HepG2 (cell line): ENCODE measurements at regions not wholly inside any gene's neighbourhood (a gene's known extent, or its start where the extent isn't known, plus 50 kb on each side); places are given as distances from the start of the nearest gene placed in this dataset.

ENCODE experiments used
- ATAC-seq: fragments of 200-7000 bp; cut with Tn5 transposase; 3 replicates; pipeline ENCODE4 v1.9.1; 2020; ENCODE audit warnings: mild to moderate bottlenecking, moderate library complexity
- BruUV-seq: library from RNA; stranded (reverse); fragments of 400-500 nt; replicated peaks from 2 replicates; lab custom pipeline; 2021; lab: Mats Ljungman, UMichigan
- CTCF ChIA-PET: fragments of 300-600 bp; formaldehyde crosslinking; extraction: SDS; loops from one replicate; lab custom pipeline; 2021; ENCODE audit warnings: low total read pairs, inconsistent platforms, low intra/inter-chr PET ratio; lab: Yijun Ruan, JAX
- POLR2A ChIA-PET: fragments of 350-600 bp; sonication (Branson Sonifier 250); formaldehyde crosslinking; loops from one replicate; lab custom pipeline; 2020; ENCODE audit warnings: antibody characterized with exemption, inconsistent platforms; lab: Yijun Ruan, JAX
- DNase-seq: peaks from one replicate; pipeline ENCODE4 v3.0.0-alpha.2; 2015; ENCODE audit warnings: low spot score
- FAIRE-seq: peaks from 3 replicates; lab custom pipeline; 2011; peaks lifted over from hg19 to GRCh38; lab: Jason Lieb, UNC
- H2AFZ ChIP-seq: one replicate; pipeline ENCODE4 v1.6.1; 2011; ENCODE audit warnings: low read length, inconsistent platforms
- H3K27ac ChIP-seq: fragments of 300-600 bp; 3 replicates; pipeline ENCODE4 v1.8.0; 2011; ENCODE audit warnings: mixed run types, mild to moderate bottlenecking, mixed read lengths, low read length, inconsistent platforms; ENCODE audit not compliant: insufficient read depth; ENCODE audit errors: extremely low read length
- H3K27me3 ChIP-seq, 2 experiments: fragments of 200-600 bp in 1 of 2; 2 replicates in 1 of 2; 3 replicates in 1 of 2; pipeline versions ENCODE4 v1.6.0 to v1.8.0; 2011; ENCODE audit warnings: low read length in 2 of 2, mild to moderate bottlenecking in 2 of 2, moderate library complexity in 2 of 2, inconsistent platforms in 1 of 2; ENCODE audit not compliant: insufficient read depth in 2 of 2, control insufficient read depth in 1 of 2
- H3K36me3 ChIP-seq, 2 experiments: fragments of 200-600 bp in 1 of 2; replicated peaks in 1 of 2; 2 replicates in 1 of 2; 3 replicates in 1 of 2; pipeline versions ENCODE4 v1.5.1 to v1.8.0; 2011; ENCODE audit warnings: low read length in 2 of 2, inconsistent platforms in 1 of 2; ENCODE audit not compliant: insufficient read depth in 2 of 2, control insufficient read depth in 1 of 2
- H3K4me1 ChIP-seq: 2 replicates; pipeline ENCODE4 v1.5.1; 2012; ENCODE audit warnings: low read length, inconsistent platforms; ENCODE audit not compliant: insufficient read depth
- H3K4me2 ChIP-seq: 2 replicates; pipeline ENCODE4 v1.6.0; 2011; ENCODE audit warnings: low read depth, low read length, inconsistent platforms
- H3K4me3 ChIP-seq, 3 experiments: fragments of 200-600 bp in 1 of 3; sonication (generic), shearing (Covaris generic) in 1 of 3; replicated peaks in 1 of 3; 2 replicates each; pipeline ENCODE4 v1.5.1; 2011 to 2016; ENCODE audit warnings: low read length in 3 of 3, inconsistent platforms in 2 of 3, low read depth in 2 of 3, mild to moderate bottlenecking in 2 of 3, control low read depth in 1 of 3, mixed read lengths in 1 of 3; ENCODE audit not compliant: insufficient read depth in 1 of 3
- H3K79me2 ChIP-seq: one replicate; pipeline ENCODE4 v1.6.1; 2011; ENCODE audit warnings: low read length, inconsistent platforms; ENCODE audit not compliant: insufficient read depth
- H3K9ac ChIP-seq: 2 replicates; pipeline ENCODE4 v1.6.0; 2011; ENCODE audit warnings: mild to moderate bottlenecking, low read depth, low read length, inconsistent platforms; ENCODE audit not compliant: insufficient read depth
- H3K9me3 ChIP-seq: 2 replicates; pipeline ENCODE4 v1.5.1; 2012; ENCODE audit warnings: mild to moderate bottlenecking, low read length
- H4K20me1 ChIP-seq: 2 replicates; pipeline ENCODE4 v1.6.0; 2011; ENCODE audit warnings: inconsistent platforms, mild to moderate bottlenecking, low read length, moderate library complexity; ENCODE audit not compliant: insufficient read depth
- CREM ChIP-seq, 2 experiments: sonication (generic) in 1 of 2; formaldehyde crosslinking in 1 of 2; IDR thresholded peaks; 2 replicates each; pipeline versions ENCODE4 v1.4.0 to v1.6.1; 2016 to 2020; ENCODE audit warnings: antibody characterized with exemption in 1 of 2, mild to moderate bottlenecking in 1 of 2, missing genetic modification reagents in 1 of 2
- ETV5 ChIP-seq: IDR thresholded peaks from 2 replicates; pipeline ENCODE4 v1.6.1; 2018; ENCODE audit warnings: missing biosample characterization, missing genetic modification reagents, inconsistent platforms, borderline replicate concordance
- FOXA1 ChIP-seq, 2 experiments: fragments of 450-650 bp in 1 of 2; sonication (generic) in 1 of 2; formaldehyde crosslinking in 1 of 2; IDR thresholded peaks; 2 replicates each; pipeline versions ENCODE4 v1.4.0 to v1.6.1; 2016 to 2020; ENCODE audit warnings: missing genetic modification reagents in 1 of 2
- GFI1 ChIP-seq: sonication (generic); formaldehyde crosslinking; IDR thresholded peaks from 2 replicates; pipeline ENCODE4 v1.5.0; 2020; ENCODE audit warnings: missing genetic modification reagents, mild to moderate bottlenecking, borderline replicate concordance
- PAWR ChIP-seq: sonication (generic); formaldehyde crosslinking; IDR thresholded peaks from 2 replicates; pipeline ENCODE4 v1.4.0; 2020; ENCODE audit warnings: missing genetic modification reagents, mild to moderate bottlenecking, borderline replicate concordance
- PTBP1 ChIP-seq: fragments of 200-400 bp; formaldehyde crosslinking; IDR thresholded peaks from 2 replicates; pipeline ENCODE4 v1.6.1; 2018; ENCODE audit warnings: low read length, low read depth; ENCODE audit not compliant: poor library complexity, severe bottlenecking
- RARG ChIP-seq: sonication (generic); formaldehyde crosslinking; IDR thresholded peaks from 2 replicates; pipeline ENCODE4 v1.4.0; 2020; ENCODE audit warnings: low read depth, mild to moderate bottlenecking, missing genetic modification reagents
- RFX1 ChIP-seq: fragments of 450-650 bp; IDR thresholded peaks from 2 replicates; pipeline ENCODE4 v1.6.1; 2017
- TEAD2 ChIP-seq: sonication (generic); formaldehyde crosslinking; IDR thresholded peaks from 2 replicates; pipeline ENCODE4 v1.9.0; 2021; ENCODE audit warnings: missing genetic modification reagents
- XRCC5 ChIP-seq: fragments of 200-400 bp; formaldehyde crosslinking; optimal IDR thresholded peaks from 2 replicates; pipeline ENCODE3; 2017; ENCODE audit warnings: mild to moderate bottlenecking, low read length
- ZNF335 ChIP-seq: sonication (generic); formaldehyde crosslinking; IDR thresholded peaks from 2 replicates; pipeline ENCODE4 v1.4.0; 2020; ENCODE audit warnings: missing genetic modification reagents
- ZNF549 ChIP-seq: sonication (generic); formaldehyde crosslinking; IDR thresholded peaks from 2 replicates; pipeline ENCODE4 v1.5.0; 2020; ENCODE audit warnings: missing genetic modification reagents
- ZNF550 ChIP-seq: sonication (generic); formaldehyde crosslinking; IDR thresholded peaks from 2 replicates; pipeline ENCODE4 v1.4.0; 2020; ENCODE audit warnings: mild to moderate bottlenecking, missing genetic modification reagents, borderline replicate concordance
- ZNF556 ChIP-seq: sonication (generic); formaldehyde crosslinking; IDR thresholded peaks from 2 replicates; pipeline ENCODE4 v1.4.0; 2020; ENCODE audit warnings: mild to moderate bottlenecking, missing genetic modification reagents, borderline replicate concordance
- ZNF569 ChIP-seq: sonication (generic); formaldehyde crosslinking; IDR thresholded peaks from 2 replicates; pipeline ENCODE4 v1.5.0; 2020; ENCODE audit warnings: mild to moderate bottlenecking, missing genetic modification reagents, moderate library complexity, borderline replicate concordance
- ZNF670 ChIP-seq: sonication (generic); formaldehyde crosslinking; IDR thresholded peaks from 2 replicates; pipeline ENCODE4 v1.8.0; 2022; ENCODE audit warnings: mild to moderate bottlenecking, missing genetic modification reagents, borderline replicate concordance
- ZNF746 ChIP-seq: sonication (generic); formaldehyde crosslinking; IDR thresholded peaks from 2 replicates; pipeline ENCODE4 v1.8.0; 2022; ENCODE audit warnings: mild to moderate bottlenecking, missing genetic modification reagents
- WGBS: methylation state at CpG from one replicate; pipeline ENCODE4 v1.1.6; 2017; ENCODE audit warnings: low lambda C conversion rate; 5-methylcytosine and 5-hydroxymethylcytosine counted together
- in situ Hi-C: cut with HindIII; loops from 2 replicates; pipeline ENCODE4 v1.10.0; 2017; ENCODE audit warnings: low pct_unique_long_range_greater_than_20kb; ENCODE audit not compliant: extremely low pct_ligation_motif_present
- intact Hi-C: fragments of 100-400 bp; cut with micrococcal nuclease; formaldehyde crosslinking; loops from one replicate; pipeline ENCODE4 v1.10.0; 2022; ENCODE audit not compliant: unreplicated experiment
- TF ChIP-seq, protein P1 (sequence below): IDR thresholded peaks from 2 replicates; pipeline ENCODE4 v1.6.1; 2012; ENCODE audit warnings: low read length, improper control_type of control experiment

- no TSS peak for BruUV-seq
- DNase-seq (no peak), ATAC-seq (no peak), FAIRE-seq (no peak)
- no peaks in the 10 kb centered on the region for H3K27me3 ChIP-seq
- no peaks in the 10 kb centered on the region for H3K79me2 ChIP-seq
- no peak overlapping the region for H3K27ac ChIP-seq
- POLR2A ChIA-PET = no interaction called here
- CTCF ChIA-PET = no interaction called here
- no peak overlapping the region for H3K4me2 ChIP-seq
- no peaks in the 10 kb centered on the region for H4K20me1 ChIP-seq
- in situ Hi-C loops = no loop called here
- WGBS = 4% methylated on average over 3 of the region's 3 CpGs
- H3K4me1 ChIP-seq = no peaks in the 10 kb centered on the region
- no peak overlapping the region for H3K9ac ChIP-seq
- intact Hi-C loops = no loop called here
- no peak overlapping the region for H2AFZ ChIP-seq
- no peak overlapping the region for H3K4me3 ChIP-seq
- no peaks in the 10 kb centered on the region for H3K36me3 ChIP-seq
- H3K9me3 ChIP-seq = no peaks in the 10 kb centered on the region
- no peak for TF ChIP-seq PAWR (CRISPR knock-in tag)
- no peak for TF ChIP-seq RARG (CRISPR knock-in tag)
- no peak for TF ChIP-seq RFX1
- no peak for TF ChIP-seq TEAD2 (CRISPR knock-in tag)
- TF ChIP-seq GFI1 = no peak
- no peak for TF ChIP-seq ZNF549
- TF ChIP-seq ZNF335 = no peak
Observed at GRCh38 chr3:189446959-189447560, 184.1 kb upstream of the TP63 start.

DNA sequence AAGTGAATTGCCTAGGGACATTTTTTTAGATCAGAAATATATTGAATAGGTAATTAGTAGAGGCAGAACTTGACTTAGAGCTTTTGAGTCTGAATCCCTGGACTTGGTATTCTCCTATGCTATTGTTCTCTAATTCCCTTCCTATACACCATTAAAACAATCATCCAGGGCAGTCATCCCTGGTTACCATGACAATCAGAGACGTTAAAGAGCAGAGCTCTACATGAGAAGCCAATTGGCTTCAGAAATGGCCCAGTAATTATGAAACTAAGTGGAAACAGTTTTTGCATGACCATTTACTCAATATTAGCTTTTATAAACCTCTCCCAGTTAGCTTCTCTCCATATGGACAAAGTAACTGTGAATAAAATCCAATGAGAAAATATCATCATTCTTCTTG is 182.1 kb upstream of the TP63 start:
- Histone ChIP-seq H3K36me3 (no peaks in the 10 kb centered on the region), H3K27ac (no peak overlapping the region), H3K9ac (no peak overlapping the region), H4K20me1 (no peaks in the 10 kb centered on the region), H3K79me2 (no peaks in the 10 kb centered on the region), H3K9me3 (no peaks in the 10 kb centered on the region), H3K27me3 (no peaks in the 10 kb centered on the region), H2AFZ (no peak overlapping the region), H3K4me1 (no peaks in the 10 kb centered on the region), H3K4me2 (no peak overlapping the region), H3K4me3 (no peak overlapping the region)
- WGBS = 6% methylated on average over 1 of the region's 1 CpG
- ATAC-seq (no peak), DNase-seq (no peak), FAIRE-seq (no peak)
- in situ Hi-C loops = no loop called here
- ChIA-PET CTCF (no interaction called here), POLR2A (no interaction called here)
- intact Hi-C loops = no loop called here
- TF ChIP-seq ZNF569 (CRISPR knock-in tag) = no peak
- no peak for TF ChIP-seq ZNF550 (CRISPR knock-in tag)
- no peak for TF ChIP-seq XRCC5
- TF ChIP-seq ZNF556 (CRISPR knock-in tag) = no peak
- TF ChIP-seq PTBP1 = no peak
- no peak for TF ChIP-seq ETV5
- no peak for TF ChIP-seq CREM (IDR thresholded peaks at IDR 0.05)
- TF ChIP-seq CREM (CRISPR knock-in tag; IDR thresholded peaks at IDR 0.05) = no peak
- TF ChIP-seq, protein P1, sequence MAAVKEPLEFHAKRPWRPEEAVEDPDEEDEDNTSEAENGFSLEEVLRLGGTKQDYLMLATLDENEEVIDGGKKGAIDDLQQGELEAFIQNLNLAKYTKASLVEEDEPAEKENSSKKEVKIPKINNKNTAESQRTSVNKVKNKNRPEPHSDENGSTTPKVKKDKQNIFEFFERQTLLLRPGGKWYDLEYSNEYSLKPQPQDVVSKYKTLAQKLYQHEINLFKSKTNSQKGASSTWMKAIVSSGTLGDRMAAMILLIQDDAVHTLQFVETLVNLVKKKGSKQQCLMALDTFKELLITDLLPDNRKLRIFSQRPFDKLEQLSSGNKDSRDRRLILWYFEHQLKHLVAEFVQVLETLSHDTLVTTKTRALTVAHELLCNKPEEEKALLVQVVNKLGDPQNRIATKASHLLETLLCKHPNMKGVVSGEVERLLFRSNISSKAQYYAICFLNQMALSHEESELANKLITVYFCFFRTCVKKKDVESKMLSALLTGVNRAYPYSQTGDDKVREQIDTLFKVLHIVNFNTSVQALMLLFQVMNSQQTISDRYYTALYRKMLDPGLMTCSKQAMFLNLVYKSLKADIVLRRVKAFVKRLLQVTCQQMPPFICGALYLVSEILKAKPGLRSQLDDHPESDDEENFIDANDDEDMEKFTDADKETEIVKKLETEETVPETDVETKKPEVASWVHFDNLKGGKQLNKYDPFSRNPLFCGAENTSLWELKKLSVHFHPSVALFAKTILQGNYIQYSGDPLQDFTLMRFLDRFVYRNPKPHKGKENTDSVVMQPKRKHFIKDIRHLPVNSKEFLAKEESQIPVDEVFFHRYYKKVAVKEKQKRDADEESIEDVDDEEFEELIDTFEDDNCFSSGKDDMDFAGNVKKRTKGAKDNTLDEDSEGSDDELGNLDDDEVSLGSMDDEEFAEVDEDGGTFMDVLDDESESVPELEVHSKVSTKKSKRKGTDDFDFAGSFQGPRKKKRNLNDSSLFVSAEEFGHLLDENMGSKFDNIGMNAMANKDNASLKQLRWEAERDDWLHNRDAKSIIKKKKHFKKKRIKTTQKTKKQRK = no peak
- TF ChIP-seq ZNF746 (CRISPR knock-in tag) = no peak
- no peak for TF ChIP-seq FOXA1 (IDR thresholded peaks at IDR 0.05)
- no peak for TF ChIP-seq FOXA1 (CRISPR knock-in tag; IDR thresholded peaks at IDR 0.05)
- no peak for TF ChIP-seq ZNF670
- no TSS peak for BruUV-seq
